SK-N-SH (cell line): ENCODE measurements at regions not wholly inside any gene's neighbourhood (a gene's known extent, or its start where the extent isn't known, plus 50 kb on each side); places are given as distances from the start of the nearest gene placed in this dataset.

Source experiments
- CTCF ChIA-PET: fragments of 300-600, 350-600 bp; formaldehyde crosslinking; extraction: SDS; loops from one replicate; lab custom pipeline; 2021; lab: Yijun Ruan, JAX
- POLR2A ChIA-PET: fragments of 350-600 bp; sonication (Branson Sonifier 250); formaldehyde crosslinking; extraction: SDS; loops from one replicate; lab custom pipeline; 2020; ENCODE audit warnings: antibody characterized with exemption, inconsistent platforms; lab: Yijun Ruan, JAX
- DNase-seq: peaks from one replicate; pipeline ENCODE4 v3.0.0; 2012
- H2AFZ ChIP-seq: fragments of 200-600 bp; sonication (generic); 2 replicates; pipeline ENCODE4 v1.8.1; 2016; ENCODE audit warnings: antibody characterized with exemption, mild to moderate bottlenecking, low read depth
- H3F3A ChIP-seq: fragments of 200-600 bp; sonication (generic); replicated peaks from 2 replicates; pipeline ENCODE3; 2016; ENCODE audit warnings: antibody characterized with exemption, mild to moderate bottlenecking; ENCODE audit not compliant: insufficient read depth
- H3K27ac ChIP-seq, 2 experiments: fragments of 200-500 bp in 1 of 2; fragments of 200-600 bp in 1 of 2; sonication (Bioruptor generic) in 1 of 2; sonication (generic), shearing (Covaris generic) in 1 of 2; 2 replicates each; pipeline versions ENCODE4 v1.5.1 to v1.6.1; 2014 to 2016; ENCODE audit warnings: low read depth in 2 of 2, inconsistent platforms in 1 of 2, low read length in 1 of 2, mild to moderate bottlenecking in 1 of 2, mixed read lengths in 1 of 2
- H3K27me3 ChIP-seq: fragments of 200-600 bp; sonication (generic), shearing (Covaris generic); 2 replicates; pipeline ENCODE4 v1.6.1; 2016; ENCODE audit warnings: mixed run types; ENCODE audit not compliant: insufficient read depth
- H3K36me3 ChIP-seq, 2 experiments: fragments of 200-500 bp in 1 of 2; fragments of 200-600 bp in 1 of 2; sonication (Bioruptor generic) in 1 of 2; sonication (generic) in 1 of 2; replicated peaks in 1 of 2; 2 replicates each; pipeline versions ENCODE3 to v1.5.1; 2014 to 2016; ENCODE audit warnings: low read length in 1 of 2, mild to moderate bottlenecking in 1 of 2; ENCODE audit not compliant: insufficient read depth in 2 of 2, control insufficient read depth in 1 of 2
- H3K4me1 ChIP-seq, 2 experiments: fragments of 200-500 bp in 1 of 2; fragments of 200-600 bp in 1 of 2; sonication (Bioruptor generic) in 1 of 2; sonication (generic), shearing (Covaris generic) in 1 of 2; 2 replicates each; pipeline versions ENCODE4 v1.5.1 to v1.6.1; 2014 to 2016; ENCODE audit warnings: low read depth in 1 of 2, low read length in 1 of 2, mixed run types in 1 of 2; ENCODE audit not compliant: insufficient read depth in 2 of 2, control insufficient read depth in 1 of 2
- H3K4me2 ChIP-seq: fragments of 200-600 bp; sonication (generic), shearing (Covaris generic); 2 replicates; pipeline ENCODE4 v1.6.1; 2017; ENCODE audit warnings: mixed run types
- H3K4me3 ChIP-seq, 2 experiments: fragments of 200-500 bp in 1 of 2; fragments of 200-600 bp in 1 of 2; sonication (Bioruptor generic) in 1 of 2; sonication (generic), shearing (Covaris generic) in 1 of 2; 2 replicates each; pipeline versions ENCODE4 v1.5.1 to v1.8.1; 2014 to 2016; ENCODE audit warnings: low read depth in 2 of 2, inconsistent platforms in 1 of 2, low read length in 1 of 2, mild to moderate bottlenecking in 1 of 2, mixed read lengths in 1 of 2, moderate library complexity in 1 of 2
- H3K79me2 ChIP-seq: fragments of 200-600 bp; sonication (generic); 2 replicates; pipeline ENCODE4 v1.8.1; 2017; ENCODE audit warnings: mild to moderate bottlenecking; ENCODE audit not compliant: insufficient read depth
- H3K9ac ChIP-seq: fragments of 200-600 bp; sonication (generic); 2 replicates; pipeline ENCODE4 v1.6.1; 2017; ENCODE audit warnings: mixed run types
- H3K9me2 ChIP-seq: fragments of 200-600 bp; sonication (generic); 2 replicates; pipeline ENCODE4 v1.6.1; 2017; ENCODE audit warnings: mixed run types
- H3K9me3 ChIP-seq: fragments of 200-600 bp; sonication (generic); 2 replicates; pipeline ENCODE4 v1.6.1; 2017; ENCODE audit warnings: mixed run types, mild to moderate bottlenecking, moderate library complexity
- H4K20me1 ChIP-seq: fragments of 200-600 bp; sonication (generic); 2 replicates; pipeline ENCODE4 v1.6.1; 2017; ENCODE audit warnings: mild to moderate bottlenecking, mixed run types; ENCODE audit not compliant: insufficient read depth
- CHD2 ChIP-seq: fragments of 150-350 bp; IDR thresholded peaks from 2 replicates; pipeline ENCODE4 v1.6.1; 2018; ENCODE audit warnings: low read length; ENCODE audit not compliant: partially characterized antibody
- ELF1 ChIP-seq: IDR thresholded peaks from 2 replicates; pipeline ENCODE4 v1.4.0; 2012
- FOXM1 ChIP-seq: IDR thresholded peaks from 2 replicates; pipeline ENCODE4 v1.4.0; 2012; ENCODE audit warnings: low read depth, mild to moderate bottlenecking
- GATA2 ChIP-seq: sonication (generic); formaldehyde crosslinking; IDR thresholded peaks from 2 replicates; pipeline ENCODE4 v1.5.0; 2020; ENCODE audit warnings: mild to moderate bottlenecking, missing genetic modification reagents
- MXI1 ChIP-seq: IDR thresholded peaks from 2 replicates; pipeline ENCODE4 v1.6.1; 2012; ENCODE audit warnings: mild to moderate bottlenecking, low read depth, low read length, improper control_type of control experiment
- NFIC ChIP-seq: IDR thresholded peaks from 2 replicates; pipeline ENCODE4 v1.4.0; 2012; ENCODE audit warnings: borderline replicate concordance
- RAD21 ChIP-seq: IDR thresholded peaks from 2 replicates; pipeline ENCODE4 v1.6.1; 2012; ENCODE audit warnings: mild to moderate bottlenecking, low read length
- RCOR1 ChIP-seq: fragments of 150-350 bp; IDR thresholded peaks from 2 replicates; pipeline ENCODE4 v1.6.1; 2017; ENCODE audit warnings: antibody characterized with exemption, low read length
- REST ChIP-seq: IDR thresholded peaks from 2 replicates; pipeline ENCODE4 v1.6.1; 2012; ENCODE audit warnings: mild to moderate bottlenecking, low read depth, low read length, moderate library complexity
- SMC3 ChIP-seq: IDR thresholded peaks from 2 replicates; pipeline ENCODE4 v1.6.1; 2012; ENCODE audit warnings: low read depth, low read length, improper control_type of control experiment
- TAF1 ChIP-seq: IDR thresholded peaks from 2 replicates; pipeline ENCODE4 v1.6.1; 2012; ENCODE audit warnings: low read depth, mild to moderate bottlenecking, low read length, moderate library complexity, borderline replicate concordance
- TCF12 ChIP-seq: IDR thresholded peaks from 2 replicates; pipeline ENCODE4 v1.4.0; 2012
- TEAD4 ChIP-seq: IDR thresholded peaks from 2 replicates; pipeline ENCODE4 v1.4.0; 2012; ENCODE audit warnings: mild to moderate bottlenecking, borderline replicate concordance; ENCODE audit not compliant: insufficient read depth
- USF2 ChIP-seq: fragments of 150-350 bp; IDR thresholded peaks from 2 replicates; pipeline ENCODE4 v1.6.1; 2017; ENCODE audit warnings: antibody characterized with exemption, low read length, low read depth, borderline replicate concordance
- YY1 ChIP-seq: IDR thresholded peaks from 2 replicates; pipeline ENCODE4 v1.4.0; 2012; ENCODE audit warnings: low read depth, mild to moderate bottlenecking
- ZBTB33 ChIP-seq: IDR thresholded peaks from 2 replicates; pipeline ENCODE4 v1.4.0; 2012; ENCODE audit warnings: low read depth, borderline replicate concordance
- WGBS: methylation state at CpG from one replicate; pipeline ENCODE4 v1.1.6; 2017; ENCODE audit warnings: low lambda C conversion rate; 5-methylcytosine and 5-hydroxymethylcytosine counted together

GRCh38 chr15:96395687-96396086 is 65.2 kb downstream of the NR2F2 start:
- no peaks in the 10 kb centered on the region; a peak in 1 of 4 replicates for H3K4me1 ChIP-seq
- no peaks in the 10 kb centered on the region for H4K20me1 ChIP-seq
- no peak for DNase-seq
- H3K9me3 ChIP-seq, result no peaks in the 10 kb centered on the region
- no peaks in the 10 kb centered on the region for H3K79me2 ChIP-seq
- POLR2A ChIA-PET, result no interaction called here
- no peak overlapping the region for H2AFZ ChIP-seq
- no peaks in the 10 kb centered on the region for H3K27me3 ChIP-seq
- H3K27ac ChIP-seq, result no peak overlapping the region
- CTCF ChIA-PET, result no interaction called here
- no peaks in the 10 kb centered on the region for H3K36me3 ChIP-seq
- TF ChIP-seq REST, result no peak
- no peak for TF ChIP-seq GATA2 (CRISPR knock-in tag)
- no peak for TF ChIP-seq MXI1
- no peak for TF ChIP-seq RAD21
- TF ChIP-seq YY1, result no peak
- TF ChIP-seq FOXM1, result no peak
- no peak for TF ChIP-seq SMC3
- TF ChIP-seq CHD2, result no peak
- TF ChIP-seq TCF12, result no peak
- no peak for TF ChIP-seq TEAD4
- TF ChIP-seq ZBTB33, result no peak
- TF ChIP-seq NFIC, result no peak
- TF ChIP-seq TAF1, result no peak
- no peak for TF ChIP-seq RCOR1
- TF ChIP-seq USF2, result no peak
- no peak for TF ChIP-seq ELF1
- H3K4me3 ChIP-seq, result no peak overlapping the region
- H3F3A ChIP-seq, result no peaks in the 10 kb centered on the region
- no peak overlapping the region for H3K4me2 ChIP-seq
- no peak overlapping the region for H3K9ac ChIP-seq
- no peaks in the 10 kb centered on the region for H3K9me2 ChIP-seq
- WGBS, result 8% methylated on average over 3 of the region's 3 CpGs
